ENCODE measurements at regions not wholly inside any gene's neighbourhood (a gene's known extent, or its start where the extent isn't known, plus 50 kb on each side); places are given as distances from the start of the nearest gene placed in this dataset.

DNA sequence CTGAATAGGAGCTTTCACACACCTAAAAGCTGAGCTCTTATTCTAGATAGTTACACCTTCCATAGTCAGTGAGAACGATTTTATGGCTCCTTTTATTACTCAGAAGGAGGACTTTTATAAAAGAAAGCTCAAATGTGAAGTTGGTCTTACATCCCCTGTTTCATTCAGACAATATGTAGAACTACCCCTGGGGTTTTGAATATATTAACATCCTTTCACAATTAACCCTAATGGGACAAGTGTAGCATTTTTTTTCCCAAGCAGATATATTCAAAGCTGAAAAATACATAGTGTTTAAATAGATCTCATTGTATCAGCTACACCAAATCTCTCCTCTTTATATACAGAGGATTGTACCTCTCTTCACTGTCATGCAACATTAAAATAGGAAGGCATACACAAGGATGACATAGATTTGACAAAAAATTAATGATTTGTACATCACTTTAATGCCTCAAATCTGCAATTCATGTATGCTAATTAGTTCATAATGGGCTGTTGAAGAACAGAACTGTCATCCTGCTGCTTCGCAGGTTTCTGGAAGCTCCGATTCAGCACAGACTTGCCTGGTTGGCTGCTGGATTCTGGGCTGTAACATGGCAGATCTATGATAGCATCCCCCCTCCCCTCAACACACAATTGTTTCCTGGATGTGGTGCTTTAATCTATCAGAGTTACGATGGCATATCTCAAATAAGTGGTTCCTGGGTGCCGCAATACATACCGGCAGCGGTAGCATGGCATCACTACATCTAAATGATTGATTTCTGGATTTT, 129.7 kb upstream of the PARD3B start:
- DNase-seq (ENCODE audit: low read depth): no peak
- TF ChIP-seq, protein P1, sequence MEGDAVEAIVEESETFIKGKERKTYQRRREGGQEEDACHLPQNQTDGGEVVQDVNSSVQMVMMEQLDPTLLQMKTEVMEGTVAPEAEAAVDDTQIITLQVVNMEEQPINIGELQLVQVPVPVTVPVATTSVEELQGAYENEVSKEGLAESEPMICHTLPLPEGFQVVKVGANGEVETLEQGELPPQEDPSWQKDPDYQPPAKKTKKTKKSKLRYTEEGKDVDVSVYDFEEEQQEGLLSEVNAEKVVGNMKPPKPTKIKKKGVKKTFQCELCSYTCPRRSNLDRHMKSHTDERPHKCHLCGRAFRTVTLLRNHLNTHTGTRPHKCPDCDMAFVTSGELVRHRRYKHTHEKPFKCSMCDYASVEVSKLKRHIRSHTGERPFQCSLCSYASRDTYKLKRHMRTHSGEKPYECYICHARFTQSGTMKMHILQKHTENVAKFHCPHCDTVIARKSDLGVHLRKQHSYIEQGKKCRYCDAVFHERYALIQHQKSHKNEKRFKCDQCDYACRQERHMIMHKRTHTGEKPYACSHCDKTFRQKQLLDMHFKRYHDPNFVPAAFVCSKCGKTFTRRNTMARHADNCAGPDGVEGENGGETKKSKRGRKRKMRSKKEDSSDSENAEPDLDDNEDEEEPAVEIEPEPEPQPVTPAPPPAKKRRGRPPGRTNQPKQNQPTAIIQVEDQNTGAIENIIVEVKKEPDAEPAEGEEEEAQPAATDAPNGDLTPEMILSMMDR (conservative IDR thresholded peaks at IDR 0.05; ENCODE audit: low read length): no peak
- no peak overlapping the region for H3K4me3 ChIP-seq (ENCODE audit: low read length)

DNA sequence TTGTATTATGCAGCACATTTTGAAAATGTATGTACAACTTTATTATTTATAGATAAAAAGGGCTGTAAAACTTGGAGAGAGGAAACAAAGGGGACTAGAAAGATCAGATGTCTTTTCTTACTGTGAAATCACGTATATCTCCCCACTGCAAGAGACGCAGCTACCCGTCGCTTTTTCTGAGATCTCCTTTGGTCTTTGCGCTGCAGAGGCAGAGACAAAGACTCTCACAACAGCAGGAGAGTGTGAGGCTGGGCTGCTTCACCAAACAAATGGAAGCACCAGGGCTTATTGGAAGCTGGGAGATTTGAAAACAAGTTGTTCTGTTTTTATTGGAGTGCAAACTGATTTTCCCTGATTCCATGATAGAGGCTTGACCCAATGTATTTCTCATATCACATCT, 129.0 kb upstream of the PARD3B start:
- no peak for DNase-seq (ENCODE audit: low read depth)
- H3K4me3 ChIP-seq (ENCODE audit: low read length): no peak overlapping the region
- TF ChIP-seq, protein P1 (conservative IDR thresholded peaks at IDR 0.05; ENCODE audit: low read length): no peak

DNA sequence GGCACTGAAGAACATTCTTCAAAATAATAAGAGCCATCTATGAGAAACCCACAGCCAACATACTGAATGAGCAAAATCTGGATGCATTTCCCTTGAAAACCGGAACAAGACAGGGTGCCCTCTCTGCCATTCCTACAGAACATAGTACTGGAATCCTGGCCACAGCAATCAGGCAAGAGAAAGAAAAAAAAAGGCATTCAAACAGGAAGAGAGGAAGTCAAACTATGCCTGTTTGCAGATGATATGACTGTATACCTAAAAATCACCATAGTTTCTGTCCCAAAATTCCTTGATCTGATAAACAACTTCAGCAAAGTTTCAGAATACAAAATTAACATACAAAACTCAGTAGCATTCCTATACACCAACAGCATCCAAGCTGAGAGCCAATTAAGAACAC, 119.5 kb upstream of the PARD3B start:
- TF ChIP-seq, protein P1 (conservative IDR thresholded peaks at IDR 0.05; ENCODE audit: low read length): no peak
- DNase-seq (ENCODE audit: low read depth): no peak
- no peak overlapping the region for H3K4me3 ChIP-seq (ENCODE audit: low read length)

DNA sequence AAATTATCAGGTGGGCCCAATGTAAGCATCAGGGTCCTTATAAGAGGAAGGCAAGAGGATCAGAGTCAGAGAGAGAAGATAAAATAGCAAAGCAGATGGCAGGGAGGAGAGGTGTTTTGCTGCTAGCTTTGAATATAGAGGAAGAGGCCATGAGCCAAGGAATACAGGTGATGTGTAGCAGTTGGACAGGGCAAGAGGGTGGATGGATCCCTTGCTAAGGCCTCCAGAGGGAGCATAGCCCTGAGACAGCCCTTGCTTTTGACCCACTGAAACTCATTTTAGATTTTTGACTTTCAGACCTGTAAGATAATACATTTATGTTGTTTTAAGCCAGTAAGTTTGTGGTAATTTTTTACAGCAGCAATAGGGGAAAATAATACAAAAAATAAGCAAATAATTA, 116.6 kb upstream of the PARD3B start:
- DNase-seq (ENCODE audit: low read depth): no peak
- TF ChIP-seq, protein P1 (conservative IDR thresholded peaks at IDR 0.05; ENCODE audit: low read length): no peak
- no peak overlapping the region for H3K4me3 ChIP-seq (ENCODE audit: low read length)

DNA sequence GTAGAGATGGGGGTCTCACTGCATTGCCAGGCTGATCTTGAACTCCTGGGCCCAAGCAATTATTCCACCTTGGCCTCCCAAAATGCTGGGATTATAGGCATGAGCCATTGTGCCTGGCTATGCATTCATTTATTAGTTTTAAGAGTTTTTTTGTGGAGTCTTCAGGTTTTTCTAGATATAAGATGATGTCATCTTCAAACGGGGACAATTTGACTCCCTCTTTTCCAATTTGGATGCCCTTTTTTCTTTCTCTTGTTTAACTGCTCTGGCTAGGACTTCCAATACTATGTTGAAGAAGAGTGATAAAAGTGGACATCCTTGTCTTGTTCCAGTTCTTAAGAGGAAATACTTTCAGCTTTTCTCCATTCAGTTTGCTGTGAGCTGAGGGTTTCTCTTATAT, 113.7 kb upstream of the PARD3B start:
- DNase-seq (ENCODE audit: low read depth): no peak
- TF ChIP-seq, protein P1 (conservative IDR thresholded peaks at IDR 0.05; ENCODE audit: low read length): no peak
- no peak overlapping the region for H3K4me3 ChIP-seq (ENCODE audit: low read length)

DNA sequence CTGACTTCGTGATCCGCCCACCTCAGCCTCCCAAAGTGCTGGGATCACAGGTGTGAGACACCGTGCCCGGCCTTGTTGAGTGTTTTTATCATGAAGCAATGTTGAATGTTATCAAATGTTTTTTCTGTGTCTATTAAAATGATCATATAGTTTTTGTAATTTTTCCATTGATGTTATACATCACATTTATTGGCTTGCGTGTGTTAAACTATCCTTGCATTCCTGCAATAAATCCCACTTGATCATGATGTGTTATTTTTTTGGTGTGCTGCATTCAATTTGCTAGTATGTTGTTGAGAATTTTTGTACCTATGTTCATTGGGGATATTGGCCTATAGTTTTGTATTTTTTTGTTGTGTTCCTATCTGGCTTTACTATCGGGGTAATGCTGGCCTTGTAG, 113.1 kb upstream of the PARD3B start:
- H3K4me3 ChIP-seq (ENCODE audit: low read length): no peak overlapping the region
- TF ChIP-seq, protein P1 (conservative IDR thresholded peaks at IDR 0.05; ENCODE audit: low read length): no peak
- no peak for DNase-seq (ENCODE audit: low read depth)

DNA sequence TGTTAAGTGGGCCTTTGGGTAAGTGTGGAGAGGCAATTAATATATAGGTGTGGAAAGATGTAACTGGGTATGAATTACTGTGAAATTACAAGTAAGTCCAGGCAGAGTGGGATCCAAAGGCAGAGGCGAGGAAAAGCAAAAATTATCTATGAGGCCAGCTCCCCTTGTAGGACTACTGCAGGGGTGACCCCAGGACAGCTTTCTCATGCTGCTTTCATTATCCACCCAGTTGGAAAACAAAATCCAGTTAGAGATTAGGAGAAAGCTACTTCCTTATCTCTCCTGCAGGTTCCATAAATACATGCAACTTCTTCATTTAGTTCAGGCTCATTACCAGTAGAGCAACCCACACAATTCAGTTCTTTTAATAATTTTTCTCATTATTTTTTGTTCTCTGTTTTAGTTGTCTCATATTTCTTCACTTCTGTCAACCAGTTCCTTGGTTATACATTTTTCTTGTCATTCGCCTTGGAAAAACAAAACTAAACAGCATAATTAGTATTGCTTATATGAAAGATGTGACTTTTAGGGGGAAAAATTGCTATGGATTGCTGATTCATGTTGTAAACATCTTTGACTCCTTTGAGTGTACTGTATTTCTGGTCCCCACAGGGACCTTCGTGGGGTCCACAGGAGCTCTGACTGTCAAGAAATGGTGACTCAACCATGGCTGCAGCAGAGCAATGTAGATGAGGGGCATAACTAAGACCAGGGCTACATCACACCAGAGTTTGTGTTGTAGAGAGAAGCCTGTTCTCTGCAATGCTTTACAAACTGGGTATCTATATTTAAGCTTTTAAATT, 110.4 kb upstream of the PARD3B start:
- H3K4me3 ChIP-seq (ENCODE audit: low read length): no peak overlapping the region
- TF ChIP-seq, protein P1 (conservative IDR thresholded peaks at IDR 0.05; ENCODE audit: low read length): no peak
- DNase-seq (ENCODE audit: low read depth): no peak

All from AG10803 (cell line).